Liver (tissue), 8 donors: ENCODE measurements at regions not wholly inside any gene's neighbourhood (a gene's known extent, or its start where the extent isn't known, plus 50 kb on each side); places are given as distances from the start of the nearest gene placed in this dataset.

Experiments
- DNase-seq: peaks from one replicate; pipeline ENCODE4 v3.0.0-alpha.2; 2017; ENCODE audit warnings: low spot score
- H3K27ac ChIP-seq, 2 donors: one replicate each; pipeline ENCODE4 v1.7.0; 2013; ENCODE audit warnings: inconsistent platforms in 2 of 2, low read length in 2 of 2, control low read depth in 1 of 2, low read depth in 1 of 2, mild to moderate bottlenecking in 1 of 2
- H3K27me3 ChIP-seq, 4 donors: one replicate each; pipeline versions ENCODE4 v1.6.1 to v1.7.0; 2013; ENCODE audit warnings: low read length in 3 of 4, inconsistent platforms in 1 of 4, mild to moderate bottlenecking in 1 of 4, moderate library complexity in 1 of 4; ENCODE audit not compliant: control insufficient read depth in 4 of 4, insufficient read depth in 4 of 4
- H3K36me3 ChIP-seq, 4 donors: one replicate each; pipeline versions ENCODE4 v1.6.1 to v1.7.0; 2013; ENCODE audit warnings: low read length in 3 of 4, mild to moderate bottlenecking in 3 of 4, low read depth in 1 of 4, moderate library complexity in 1 of 4; ENCODE audit not compliant: control insufficient read depth in 4 of 4, insufficient read depth in 3 of 4
- H3K4me1 ChIP-seq, 4 donors: one replicate each; pipeline versions ENCODE4 v1.6.1 to v1.7.0; 2013; ENCODE audit warnings: low read length in 3 of 4, mild to moderate bottlenecking in 3 of 4, moderate library complexity in 1 of 4; ENCODE audit not compliant: control insufficient read depth in 4 of 4, insufficient read depth in 4 of 4
- H3K4me3 ChIP-seq, 3 donors: one replicate each; pipeline versions ENCODE4 v1.6.1 to v1.7.0; 2013; ENCODE audit warnings: low read length in 3 of 3, control low read depth in 1 of 3, low read depth in 1 of 3, mild to moderate bottlenecking in 1 of 3
- H3K9ac ChIP-seq, 2 donors: one replicate each; pipeline ENCODE4 v1.7.0; 2013; ENCODE audit warnings: low read length in 2 of 2, mild to moderate bottlenecking in 2 of 2, moderate library complexity in 2 of 2, control low read depth in 1 of 2, low read depth in 1 of 2
- H3K9me3 ChIP-seq, 4 donors: one replicate each; pipeline versions ENCODE4 v1.6.1 to v1.7.0; 2013; ENCODE audit warnings: low read length in 3 of 4; ENCODE audit not compliant: control insufficient read depth in 4 of 4
- EGR1 ChIP-seq, 2 donors: IDR thresholded peaks; 2 replicates each; pipeline ENCODE4 v1.6.1; 2016 to 2018; ENCODE audit warnings: antibody characterized with exemption in 2 of 2, low read depth in 2 of 2
- FOXA1 ChIP-seq: IDR thresholded peaks from 2 replicates; pipeline ENCODE4 v1.6.1; 2016; ENCODE audit warnings: antibody characterized with exemption
- FOXA2 ChIP-seq: IDR thresholded peaks from 2 replicates; pipeline ENCODE4 v1.6.1; 2016; ENCODE audit warnings: antibody characterized with exemption
- GABPA ChIP-seq, 2 donors: IDR thresholded peaks in 1 of 2; conservative IDR thresholded peaks in 1 of 2; 2 replicates each; pipeline ENCODE4 v1.6.1; 2016; ENCODE audit warnings: antibody characterized with exemption in 2 of 2, mild to moderate bottlenecking in 1 of 2, moderate library complexity in 1 of 2
- HNF4A ChIP-seq, 2 donors: conservative IDR thresholded peaks; 2 replicates each; pipeline ENCODE4 v1.6.1; 2016; ENCODE audit warnings: antibody characterized with exemption in 2 of 2, mild to moderate bottlenecking in 2 of 2
- HNF4G ChIP-seq: IDR thresholded peaks from 2 replicates; pipeline ENCODE4 v1.6.1; 2016; ENCODE audit warnings: antibody characterized with exemption
- JUND ChIP-seq, 2 donors: IDR thresholded peaks; 2 replicates each; pipeline ENCODE4 v1.6.1; 2016; ENCODE audit warnings: antibody characterized with exemption in 2 of 2
- NR2F2 ChIP-seq: IDR thresholded peaks from 2 replicates; pipeline ENCODE4 v1.6.1; 2016; ENCODE audit warnings: antibody characterized with exemption
- RAD21 ChIP-seq, 2 donors: IDR thresholded peaks; 2 replicates each; pipeline ENCODE4 v1.6.1; 2016; ENCODE audit warnings: antibody characterized with exemption in 2 of 2, mild to moderate bottlenecking in 2 of 2
- RXRA ChIP-seq, 2 donors: IDR thresholded peaks; 2 replicates each; pipeline ENCODE4 v1.6.1; 2017 to 2018; ENCODE audit warnings: antibody characterized with exemption in 2 of 2, mild to moderate bottlenecking in 1 of 2
- SP1 ChIP-seq: IDR thresholded peaks from 2 replicates; pipeline ENCODE4 v1.6.1; 2018; ENCODE audit warnings: antibody characterized with exemption, mild to moderate bottlenecking
- TAF1 ChIP-seq: conservative IDR thresholded peaks from 2 replicates; pipeline ENCODE4 v1.6.1; 2016; ENCODE audit warnings: antibody characterized with exemption, mild to moderate bottlenecking
- YY1 ChIP-seq: IDR thresholded peaks from 2 replicates; pipeline ENCODE4 v1.6.1; 2016; ENCODE audit warnings: antibody characterized with exemption, mild to moderate bottlenecking
- WGBS: extraction: QIAGEN DNeasy Blood & Tissue Kit; methylation state at CpG from one replicate; pipeline ENCODE4 v1.1.7; 2013; 5-methylcytosine and 5-hydroxymethylcytosine counted together
- TF ChIP-seq, protein P1 (sequence below): IDR thresholded peaks from 2 replicates; pipeline ENCODE4 v1.6.1; 2016; ENCODE audit warnings: antibody characterized with exemption
- TF ChIP-seq, protein P2 (sequence below): IDR thresholded peaks from 2 replicates; pipeline ENCODE4 v1.6.1; 2016; ENCODE audit warnings: antibody characterized with exemption
- TF ChIP-seq, protein P3 (sequence below): fragments of 150-350 bp; IDR thresholded peaks from 2 replicates; pipeline ENCODE4 v1.5.1; 2017; ENCODE audit warnings: improper control_type of control experiment, low read depth, low read length; ENCODE audit not compliant: missing input control
- TF ChIP-seq, protein P4 (sequence below): IDR thresholded peaks from 2 replicates; pipeline ENCODE4 v1.6.1; 2016; ENCODE audit warnings: antibody characterized with exemption, mild to moderate bottlenecking
- TF ChIP-seq, protein P5 (sequence below): IDR thresholded peaks from 2 replicates; pipeline ENCODE4 v1.6.1; 2016; ENCODE audit warnings: antibody characterized with exemption
- donor health status: healthy.
- donor health status: healthy.
- donor health status: healthy.
- donor health status: healthy.
- donor health status: healthy.

DNA sequence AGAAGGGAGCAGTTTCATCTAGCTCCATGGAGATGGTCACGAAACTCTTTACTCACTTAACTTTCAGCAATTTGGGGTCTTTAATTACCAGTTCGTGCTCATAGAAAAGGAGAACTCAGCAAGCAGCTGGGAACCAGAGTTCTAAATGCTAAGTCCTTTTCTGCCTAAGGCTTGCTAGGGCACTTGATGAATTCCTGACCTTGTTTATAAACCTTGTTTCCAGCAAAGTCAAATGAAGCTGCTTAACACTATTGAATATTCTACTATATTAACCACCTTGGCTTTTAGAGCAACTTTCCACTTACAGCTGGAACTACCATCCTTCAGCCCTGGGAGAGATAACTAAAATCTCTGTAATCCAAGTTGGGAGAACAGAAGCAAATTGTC is 79.5 kb upstream of the TSC22D2 start:
- H3K9me3 ChIP-seq, result no peaks in the 10 kb centered on the region
- H3K9ac ChIP-seq, result no peak overlapping the region
- no peaks in the 10 kb centered on the region for H3K36me3 ChIP-seq
- DNase-seq, result no peak
- H3K27me3 ChIP-seq, result no peaks in the 10 kb centered on the region
- TF ChIP-seq SP1, result no peak
- no peak for TF ChIP-seq NR2F2
- no peak for TF ChIP-seq FOXA1
- no peak for TF ChIP-seq YY1
- TF ChIP-seq, protein P1, sequence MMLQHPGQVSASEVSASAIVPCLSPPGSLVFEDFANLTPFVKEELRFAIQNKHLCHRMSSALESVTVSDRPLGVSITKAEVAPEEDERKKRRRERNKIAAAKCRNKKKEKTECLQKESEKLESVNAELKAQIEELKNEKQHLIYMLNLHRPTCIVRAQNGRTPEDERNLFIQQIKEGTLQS, result no peak
- no peak for TF ChIP-seq GABPA (IDR thresholded peaks at IDR 0.05 in 1 of 2, conservative IDR thresholded peaks at IDR 0.05 in 1 of 2)
- TF ChIP-seq, protein P2, sequence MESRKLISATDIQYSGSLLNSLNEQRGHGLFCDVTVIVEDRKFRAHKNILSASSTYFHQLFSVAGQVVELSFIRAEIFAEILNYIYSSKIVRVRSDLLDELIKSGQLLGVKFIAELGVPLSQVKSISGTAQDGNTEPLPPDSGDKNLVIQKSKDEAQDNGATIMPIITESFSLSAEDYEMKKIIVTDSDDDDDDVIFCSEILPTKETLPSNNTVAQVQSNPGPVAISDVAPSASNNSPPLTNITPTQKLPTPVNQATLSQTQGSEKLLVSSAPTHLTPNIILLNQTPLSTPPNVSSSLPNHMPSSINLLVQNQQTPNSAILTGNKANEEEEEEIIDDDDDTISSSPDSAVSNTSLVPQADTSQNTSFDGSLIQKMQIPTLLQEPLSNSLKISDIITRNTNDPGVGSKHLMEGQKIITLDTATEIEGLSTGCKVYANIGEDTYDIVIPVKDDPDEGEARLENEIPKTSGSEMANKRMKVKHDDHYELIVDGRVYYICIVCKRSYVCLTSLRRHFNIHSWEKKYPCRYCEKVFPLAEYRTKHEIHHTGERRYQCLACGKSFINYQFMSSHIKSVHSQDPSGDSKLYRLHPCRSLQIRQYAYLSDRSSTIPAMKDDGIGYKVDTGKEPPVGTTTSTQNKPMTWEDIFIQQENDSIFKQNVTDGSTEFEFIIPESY, result no peak
- TF ChIP-seq HNF4G, result no peak
- no peak for TF ChIP-seq RXRA (IDR thresholded peaks at IDR 0.05)
- no peak for TF ChIP-seq EGR1 (IDR thresholded peaks at IDR 0.05; ENCODE audit: low read depth in 2 of 2)
- no peak for TF ChIP-seq TAF1
- no peak for TF ChIP-seq RAD21 (IDR thresholded peaks at IDR 0.05)
- TF ChIP-seq, protein P3, sequence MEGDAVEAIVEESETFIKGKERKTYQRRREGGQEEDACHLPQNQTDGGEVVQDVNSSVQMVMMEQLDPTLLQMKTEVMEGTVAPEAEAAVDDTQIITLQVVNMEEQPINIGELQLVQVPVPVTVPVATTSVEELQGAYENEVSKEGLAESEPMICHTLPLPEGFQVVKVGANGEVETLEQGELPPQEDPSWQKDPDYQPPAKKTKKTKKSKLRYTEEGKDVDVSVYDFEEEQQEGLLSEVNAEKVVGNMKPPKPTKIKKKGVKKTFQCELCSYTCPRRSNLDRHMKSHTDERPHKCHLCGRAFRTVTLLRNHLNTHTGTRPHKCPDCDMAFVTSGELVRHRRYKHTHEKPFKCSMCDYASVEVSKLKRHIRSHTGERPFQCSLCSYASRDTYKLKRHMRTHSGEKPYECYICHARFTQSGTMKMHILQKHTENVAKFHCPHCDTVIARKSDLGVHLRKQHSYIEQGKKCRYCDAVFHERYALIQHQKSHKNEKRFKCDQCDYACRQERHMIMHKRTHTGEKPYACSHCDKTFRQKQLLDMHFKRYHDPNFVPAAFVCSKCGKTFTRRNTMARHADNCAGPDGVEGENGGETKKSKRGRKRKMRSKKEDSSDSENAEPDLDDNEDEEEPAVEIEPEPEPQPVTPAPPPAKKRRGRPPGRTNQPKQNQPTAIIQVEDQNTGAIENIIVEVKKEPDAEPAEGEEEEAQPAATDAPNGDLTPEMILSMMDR, result no peak
- no peak for TF ChIP-seq JUND (IDR thresholded peaks at IDR 0.05)
- TF ChIP-seq, protein P4, sequence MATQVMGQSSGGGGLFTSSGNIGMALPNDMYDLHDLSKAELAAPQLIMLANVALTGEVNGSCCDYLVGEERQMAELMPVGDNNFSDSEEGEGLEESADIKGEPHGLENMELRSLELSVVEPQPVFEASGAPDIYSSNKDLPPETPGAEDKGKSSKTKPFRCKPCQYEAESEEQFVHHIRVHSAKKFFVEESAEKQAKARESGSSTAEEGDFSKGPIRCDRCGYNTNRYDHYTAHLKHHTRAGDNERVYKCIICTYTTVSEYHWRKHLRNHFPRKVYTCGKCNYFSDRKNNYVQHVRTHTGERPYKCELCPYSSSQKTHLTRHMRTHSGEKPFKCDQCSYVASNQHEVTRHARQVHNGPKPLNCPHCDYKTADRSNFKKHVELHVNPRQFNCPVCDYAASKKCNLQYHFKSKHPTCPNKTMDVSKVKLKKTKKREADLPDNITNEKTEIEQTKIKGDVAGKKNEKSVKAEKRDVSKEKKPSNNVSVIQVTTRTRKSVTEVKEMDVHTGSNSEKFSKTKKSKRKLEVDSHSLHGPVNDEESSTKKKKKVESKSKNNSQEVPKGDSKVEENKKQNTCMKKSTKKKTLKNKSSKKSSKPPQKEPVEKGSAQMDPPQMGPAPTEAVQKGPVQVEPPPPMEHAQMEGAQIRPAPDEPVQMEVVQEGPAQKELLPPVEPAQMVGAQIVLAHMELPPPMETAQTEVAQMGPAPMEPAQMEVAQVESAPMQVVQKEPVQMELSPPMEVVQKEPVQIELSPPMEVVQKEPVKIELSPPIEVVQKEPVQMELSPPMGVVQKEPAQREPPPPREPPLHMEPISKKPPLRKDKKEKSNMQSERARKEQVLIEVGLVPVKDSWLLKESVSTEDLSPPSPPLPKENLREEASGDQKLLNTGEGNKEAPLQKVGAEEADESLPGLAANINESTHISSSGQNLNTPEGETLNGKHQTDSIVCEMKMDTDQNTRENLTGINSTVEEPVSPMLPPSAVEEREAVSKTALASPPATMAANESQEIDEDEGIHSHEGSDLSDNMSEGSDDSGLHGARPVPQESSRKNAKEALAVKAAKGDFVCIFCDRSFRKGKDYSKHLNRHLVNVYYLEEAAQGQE, result no peak
- TF ChIP-seq FOXA2, result no peak
- TF ChIP-seq, protein P5, sequence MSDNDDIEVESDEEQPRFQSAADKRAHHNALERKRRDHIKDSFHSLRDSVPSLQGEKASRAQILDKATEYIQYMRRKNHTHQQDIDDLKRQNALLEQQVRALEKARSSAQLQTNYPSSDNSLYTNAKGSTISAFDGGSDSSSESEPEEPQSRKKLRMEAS, result no peak
- no peak for TF ChIP-seq HNF4A (conservative IDR thresholded peaks at IDR 0.05)
- H3K4me3 ChIP-seq, result no peak overlapping the region
- no peaks in the 10 kb centered on the region for H3K4me1 ChIP-seq
- no peak overlapping the region for H3K27ac ChIP-seq
- 96% methylated on average over 2 of the region's 2 CpGs for WGBS
